ENCODE measurements at regions not wholly inside any gene's neighbourhood (a gene's known extent, or its start where the extent isn't known, plus 50 kb on each side); places are given as distances from the start of the nearest gene placed in this dataset.
A peak's percentile ranks its signal among the peaks of the same experiment; 100 is the strongest.

DNA sequence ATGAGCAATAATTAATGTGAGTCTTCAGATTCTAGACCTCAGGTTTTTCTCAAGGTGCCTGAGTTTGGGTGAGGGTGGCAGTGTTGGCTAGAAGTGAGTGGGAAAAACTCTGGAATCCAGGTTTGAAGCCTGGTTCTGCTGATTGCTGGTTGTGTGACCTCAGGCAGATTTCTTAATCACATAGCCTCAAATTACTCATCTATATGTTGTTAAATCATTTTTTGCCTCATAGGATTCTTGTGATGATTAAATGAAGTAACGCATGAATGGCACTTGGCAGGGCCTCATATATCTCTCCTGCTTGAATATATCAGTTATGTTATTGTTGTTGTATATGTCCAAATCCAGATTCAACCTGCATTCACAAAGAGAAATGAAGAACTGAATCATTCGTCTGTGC lies 60.5 kb downstream of the NR2F2 start:
- no peak overlapping the region for H3K4me3 ChIP-seq (ENCODE audit: low read depth, low read length)
- no peak for DNase-seq (ENCODE audit: low read depth)

DNA sequence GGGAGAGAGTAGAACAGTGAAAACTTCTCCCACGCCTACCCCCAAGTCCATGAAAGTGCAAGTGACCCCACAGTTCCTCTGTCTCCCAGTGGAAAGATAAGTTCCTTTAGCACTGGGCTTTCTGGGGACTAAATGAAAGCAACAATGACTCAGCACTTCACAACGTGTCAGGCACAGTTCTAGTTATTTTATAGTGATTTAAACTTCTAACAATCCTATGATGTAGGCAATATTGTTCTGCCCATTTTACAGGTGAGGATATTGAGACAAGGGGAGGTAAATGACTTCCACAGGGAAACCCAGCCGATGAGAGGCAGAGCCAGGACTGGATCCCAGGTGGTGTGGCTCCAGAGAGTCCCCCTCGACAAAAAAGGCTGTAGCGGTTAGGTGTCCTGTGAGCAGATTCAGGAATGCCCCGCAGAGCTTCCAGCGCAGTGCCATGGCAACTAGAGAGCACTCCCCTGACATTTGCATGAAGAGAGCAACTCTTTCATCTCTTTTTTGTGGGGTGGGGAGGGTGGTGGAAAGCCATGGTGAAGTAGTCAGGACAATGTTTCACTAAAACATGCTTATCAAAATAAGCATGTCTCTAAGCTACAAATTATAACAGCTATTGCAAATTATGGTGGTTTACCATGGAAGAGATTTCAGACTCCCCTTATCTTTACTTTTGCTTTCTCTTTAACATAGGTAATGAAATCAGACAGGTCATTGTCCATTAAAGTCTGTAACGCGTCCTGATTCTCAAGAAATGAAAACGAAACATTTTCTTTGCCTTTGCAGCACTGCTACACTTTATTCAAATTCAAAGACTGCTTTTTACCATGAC lies 62.1 kb downstream of the NR2F2 start:
- H3K4me3 ChIP-seq (ENCODE audit: low read depth, low read length), result no peak overlapping the region
- no peak for DNase-seq (ENCODE audit: low read depth)

DNA sequence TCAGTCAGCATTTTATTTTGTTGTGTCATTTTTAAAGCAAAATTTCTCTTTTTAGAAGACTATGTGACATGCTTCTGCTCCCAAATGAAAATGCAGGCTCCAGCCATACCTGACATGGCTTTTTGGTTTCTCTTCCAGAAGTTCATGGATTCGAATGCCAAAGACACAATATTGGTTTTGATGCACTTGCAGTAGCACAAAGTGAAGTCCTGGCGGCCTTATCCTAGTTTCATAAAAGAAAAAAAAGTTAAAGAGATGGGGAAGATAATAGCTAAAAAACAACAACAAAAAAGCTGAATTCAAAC lies 62.7 kb downstream of the NR2F2 start:
- H3K4me3 ChIP-seq (ENCODE audit: low read depth, low read length), result no peak overlapping the region
- DNase-seq (ENCODE audit: low read depth), result no peak

DNA sequence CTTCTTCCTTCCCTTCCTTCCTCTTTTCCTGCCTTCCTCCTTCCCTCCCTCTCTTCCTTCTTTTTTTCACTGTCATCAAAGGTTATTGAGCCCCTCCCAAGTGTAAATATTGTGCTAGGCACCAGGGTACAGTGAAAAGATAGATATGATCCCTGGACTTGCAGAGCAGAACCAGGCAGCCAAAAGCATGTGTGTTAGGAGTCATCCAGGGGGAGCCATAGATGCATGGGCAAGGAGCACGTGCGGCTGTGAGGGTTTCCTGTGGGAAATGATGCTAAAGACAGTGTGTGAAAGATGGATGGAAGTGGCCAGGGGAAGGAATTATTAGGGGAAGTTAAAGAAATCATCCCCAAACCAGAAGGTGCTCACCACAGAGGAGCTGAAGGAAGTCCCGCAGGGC lies 65.2 kb downstream of the NR2F2 start:
- no peak for DNase-seq (ENCODE audit: low read depth)
- H3K4me3 ChIP-seq (ENCODE audit: low read depth, low read length), result no peak overlapping the region

DNA sequence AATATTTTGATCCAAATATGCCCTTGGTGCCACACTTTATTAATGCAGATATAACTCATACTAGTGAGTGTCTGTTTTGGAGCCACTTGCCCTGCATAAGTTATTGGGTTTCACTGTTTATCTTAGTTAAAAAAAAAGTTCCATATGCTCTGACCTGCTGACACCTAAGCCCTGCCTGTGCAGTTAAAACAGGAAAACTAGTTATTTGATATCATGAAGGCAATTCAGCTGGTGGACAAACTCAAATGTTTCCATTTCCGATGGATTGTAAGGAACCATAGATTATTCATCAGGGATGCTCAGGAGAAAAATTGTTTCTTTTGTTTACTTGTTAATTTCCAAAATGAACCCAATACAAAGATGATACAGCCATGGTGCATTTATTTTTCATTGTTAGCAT lies 68.3 kb downstream of the NR2F2 start:
- DNase-seq (ENCODE audit: low read depth), result no peak
- H3K4me3 ChIP-seq (ENCODE audit: low read depth, low read length), result no peak overlapping the region

DNA sequence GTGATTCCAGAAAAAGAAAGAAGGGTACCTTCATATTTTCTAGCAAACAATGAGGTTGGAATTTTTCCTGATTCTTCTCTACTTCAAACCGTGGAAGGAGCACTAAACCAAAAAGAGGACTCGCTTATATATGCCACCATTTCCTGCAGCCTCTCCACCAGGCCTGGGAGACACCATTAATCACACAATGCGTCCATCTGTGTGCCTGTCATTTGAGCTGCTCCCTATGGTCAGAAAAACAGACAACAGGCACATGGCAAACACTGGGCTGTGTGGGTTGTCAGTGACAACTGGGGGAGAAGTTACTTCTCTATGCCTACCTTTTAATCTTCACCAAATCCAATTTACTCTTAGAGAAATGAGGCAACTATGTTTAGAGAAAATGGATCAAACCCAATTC lies 71.9 kb downstream of the NR2F2 start:
- DNase-seq (ENCODE audit: low read depth), result no peak
- no peak overlapping the region for H3K4me3 ChIP-seq (ENCODE audit: low read depth, low read length)

DNA sequence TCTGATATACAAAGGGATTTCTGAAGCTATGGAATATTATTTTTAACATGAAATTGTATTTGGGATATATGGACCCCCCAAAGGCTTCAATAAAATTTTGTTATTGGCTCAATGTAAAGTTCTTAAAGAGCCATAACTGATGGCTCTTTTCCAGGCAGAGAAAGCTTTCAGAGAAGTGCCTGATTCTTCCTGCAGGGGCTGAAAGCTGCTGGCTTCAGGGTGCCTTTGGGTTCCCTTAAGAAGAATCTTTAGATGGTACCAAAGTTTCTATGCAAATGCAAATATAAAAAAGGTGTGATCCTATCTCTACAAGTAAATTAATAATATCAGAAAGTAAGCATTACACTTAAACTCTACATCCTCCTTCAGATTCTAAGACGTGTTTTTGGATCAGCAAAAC lies 72.6 kb downstream of the NR2F2 start:
- H3K4me3 ChIP-seq (ENCODE audit: low read depth, low read length), result no peak overlapping the region
- DNase-seq (ENCODE audit: low read depth), result no peak

DNA sequence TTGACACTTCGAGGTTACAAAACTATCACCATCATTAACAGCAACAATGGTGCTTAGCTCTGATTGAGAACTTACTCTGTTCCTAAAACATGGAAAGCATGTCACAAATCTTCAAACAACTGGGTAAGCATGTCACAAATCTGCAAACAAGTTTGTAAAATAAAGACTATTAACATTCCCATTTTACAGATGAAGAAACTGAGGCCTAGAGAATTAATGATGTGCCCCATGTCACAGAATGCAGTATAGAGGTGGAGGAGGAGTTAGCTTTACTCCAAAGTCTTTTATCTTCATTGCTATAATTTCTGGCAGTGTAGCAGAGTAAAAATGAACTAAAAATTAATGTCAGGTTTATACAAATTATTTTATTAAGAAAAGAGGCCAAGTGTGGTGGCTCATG lies 73.4 kb downstream of the NR2F2 start:
- no peak for DNase-seq (ENCODE audit: low read depth)
- H3K4me3 ChIP-seq (ENCODE audit: low read depth, low read length), result no peak overlapping the region

DNA sequence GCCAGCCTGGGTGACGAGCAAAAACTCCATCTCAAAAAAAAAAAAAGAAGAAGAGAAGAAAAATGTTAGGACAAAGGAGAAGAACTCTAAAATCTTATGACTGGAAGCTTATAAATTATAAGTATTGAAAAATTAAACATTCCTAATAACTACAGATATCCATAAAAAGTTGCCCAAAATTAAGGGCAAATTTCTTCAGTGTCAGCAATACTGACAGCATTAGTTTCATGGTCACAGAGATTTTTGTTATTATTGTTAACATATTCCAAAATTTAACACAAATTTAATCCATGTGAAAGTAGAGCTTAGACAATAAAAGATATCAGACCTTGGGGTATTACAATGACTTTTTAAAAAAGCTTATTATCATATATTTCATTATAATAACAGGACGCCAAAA lies 74.1 kb downstream of the NR2F2 start:
- no peak for DNase-seq (ENCODE audit: low read depth)
- H3K4me3 ChIP-seq (ENCODE audit: low read depth, low read length), result no peak overlapping the region

DNA sequence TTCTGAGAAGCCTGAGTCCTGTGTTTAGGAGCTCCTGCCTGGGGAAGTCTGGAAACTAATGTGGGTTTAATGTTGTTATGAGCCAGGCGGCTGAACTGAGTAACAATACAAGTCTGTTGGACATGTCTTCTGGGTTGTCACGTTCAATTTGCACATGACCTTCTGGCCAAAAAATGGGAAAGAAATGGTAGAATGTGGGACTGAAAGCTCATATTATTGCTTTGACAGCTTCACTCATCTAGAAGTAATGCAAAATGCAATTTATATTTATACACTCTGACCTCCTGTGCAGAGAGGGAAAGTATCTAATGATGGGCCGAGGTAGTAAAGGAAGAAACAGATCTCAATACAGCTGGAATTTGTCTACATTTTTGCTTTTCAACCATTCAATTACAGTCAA lies 75.8 kb downstream of the NR2F2 start:
- no peak overlapping the region for H3K4me3 ChIP-seq (ENCODE audit: low read depth, low read length)
- no peak for DNase-seq (ENCODE audit: low read depth)

DNA sequence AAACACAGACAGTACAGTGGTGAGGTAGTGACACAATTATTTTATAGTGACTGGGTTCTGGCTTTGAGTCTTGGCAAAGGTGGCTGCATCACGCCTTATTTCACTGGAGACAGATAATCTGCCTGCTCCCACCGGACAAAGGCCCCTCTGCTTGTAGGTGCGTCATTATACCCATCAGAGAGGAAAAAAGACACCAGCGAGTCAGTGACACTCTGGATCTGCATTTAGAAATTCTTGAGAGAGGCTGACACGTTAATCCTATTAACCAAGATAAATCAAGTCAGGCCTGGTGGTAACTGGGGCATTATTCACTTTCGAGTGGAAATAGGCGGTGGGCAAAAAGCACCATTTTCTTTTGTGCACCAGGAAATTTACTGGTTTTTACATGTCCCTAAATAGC lies 76.2 kb downstream of the NR2F2 start:
- no peak overlapping the region for H3K4me3 ChIP-seq (ENCODE audit: low read depth, low read length)
- DNase-seq (ENCODE audit: low read depth), result no peak

DNA sequence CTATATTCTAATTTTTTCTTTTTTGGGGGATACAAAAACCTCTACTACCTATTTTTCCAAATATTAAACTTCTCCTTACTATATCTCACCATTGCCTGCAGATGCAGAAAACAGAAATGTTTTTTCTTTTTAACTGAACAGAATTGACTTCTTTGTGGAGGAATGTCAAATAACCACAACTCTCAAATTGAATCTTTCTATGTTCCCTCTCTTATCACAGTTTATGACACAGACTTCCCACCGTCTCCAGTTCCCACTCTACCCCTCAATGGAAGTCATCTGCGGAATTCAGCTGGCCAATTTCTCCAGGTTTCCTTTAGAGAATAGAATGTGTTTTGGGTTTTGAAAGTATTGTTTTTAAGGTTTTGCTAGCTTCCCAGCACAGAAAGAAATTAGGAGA lies 77.0 kb downstream of the NR2F2 start:
- no peak for DNase-seq (ENCODE audit: low read depth)
- no peak overlapping the region for H3K4me3 ChIP-seq (ENCODE audit: low read depth, low read length)

DNA sequence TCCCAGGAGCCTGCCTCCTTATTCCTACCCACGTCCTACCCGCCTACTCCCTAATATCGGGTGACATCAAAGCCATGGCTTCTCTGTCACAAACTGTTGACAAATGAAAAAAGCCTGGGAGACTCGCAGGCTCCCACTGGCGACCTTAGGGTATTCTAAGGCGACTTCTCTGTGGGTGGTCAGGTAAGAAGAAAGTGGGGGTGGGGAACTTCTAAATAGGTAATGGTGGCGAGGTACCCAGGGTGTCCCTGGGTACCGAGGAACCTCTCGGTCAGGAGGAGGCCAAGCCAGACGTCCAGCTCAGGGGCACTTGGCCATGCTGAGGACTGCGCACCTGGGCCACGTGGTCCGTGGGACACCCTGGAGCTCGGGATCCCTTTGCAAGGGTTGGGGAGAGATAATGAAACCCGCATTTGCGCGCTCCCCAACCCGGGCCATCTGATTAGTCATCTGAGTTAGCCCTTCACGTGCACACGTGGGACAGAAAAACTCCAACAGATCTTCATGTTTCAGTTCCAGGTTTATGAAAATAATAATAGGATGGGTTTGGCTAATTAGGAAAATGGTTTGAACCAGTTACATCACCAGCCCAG lies 78.2 kb downstream of the NR2F2 start:
- no peak overlapping the region for H3K4me3 ChIP-seq (ENCODE audit: low read depth, low read length)
- DNase-seq (ENCODE audit: low read depth), result no peak

DNA sequence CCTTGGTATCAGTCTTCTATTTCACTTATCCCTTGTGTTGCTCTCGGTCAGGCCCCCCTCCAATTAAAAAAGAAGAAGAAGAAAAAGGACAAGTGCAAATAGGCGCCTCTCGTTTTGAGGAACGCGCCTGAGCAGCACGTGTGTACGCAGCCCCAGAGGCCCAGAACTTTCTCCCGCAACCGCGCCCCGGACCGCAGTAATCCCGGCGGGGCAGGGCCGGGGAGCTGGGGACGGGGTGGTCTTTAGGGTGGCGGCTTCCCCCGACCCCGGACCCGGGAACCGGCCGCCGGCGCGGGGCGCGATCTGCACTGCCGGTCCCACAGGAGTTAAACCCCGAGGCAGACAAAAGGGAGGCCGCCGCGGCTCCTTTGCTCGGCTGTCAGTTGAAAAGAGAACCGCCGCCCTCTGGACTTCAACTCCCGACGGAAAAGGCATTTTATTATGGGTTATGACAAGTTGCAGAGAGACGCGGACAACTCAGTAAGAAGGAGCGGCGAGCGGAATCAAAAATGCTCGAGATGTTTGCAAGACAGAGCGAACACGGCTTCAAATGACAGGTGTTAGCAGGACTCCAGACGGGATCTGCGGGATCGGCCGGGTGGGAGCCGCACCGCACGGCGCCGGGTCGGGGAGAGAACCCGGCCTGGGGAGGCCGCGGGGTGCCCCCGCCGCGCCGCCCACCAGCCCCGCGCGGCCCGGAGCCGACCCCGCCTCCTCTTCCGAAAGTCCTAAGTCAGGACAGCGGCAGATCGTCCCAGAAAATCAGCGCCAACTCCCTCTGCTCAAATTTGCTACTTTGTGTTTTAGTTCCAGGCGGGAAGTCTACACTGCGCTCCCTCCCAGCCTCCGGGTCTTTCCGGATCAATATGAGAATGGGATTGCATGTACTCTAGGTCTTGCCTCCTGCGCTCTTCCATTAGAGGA lies 79.0 kb downstream of the NR2F2 start:
- peak overlapping the region; percentile 27 for H3K4me3 ChIP-seq (ENCODE audit: low read depth, low read length)
- DNase-seq (ENCODE audit: low read depth), result no peak

DNA sequence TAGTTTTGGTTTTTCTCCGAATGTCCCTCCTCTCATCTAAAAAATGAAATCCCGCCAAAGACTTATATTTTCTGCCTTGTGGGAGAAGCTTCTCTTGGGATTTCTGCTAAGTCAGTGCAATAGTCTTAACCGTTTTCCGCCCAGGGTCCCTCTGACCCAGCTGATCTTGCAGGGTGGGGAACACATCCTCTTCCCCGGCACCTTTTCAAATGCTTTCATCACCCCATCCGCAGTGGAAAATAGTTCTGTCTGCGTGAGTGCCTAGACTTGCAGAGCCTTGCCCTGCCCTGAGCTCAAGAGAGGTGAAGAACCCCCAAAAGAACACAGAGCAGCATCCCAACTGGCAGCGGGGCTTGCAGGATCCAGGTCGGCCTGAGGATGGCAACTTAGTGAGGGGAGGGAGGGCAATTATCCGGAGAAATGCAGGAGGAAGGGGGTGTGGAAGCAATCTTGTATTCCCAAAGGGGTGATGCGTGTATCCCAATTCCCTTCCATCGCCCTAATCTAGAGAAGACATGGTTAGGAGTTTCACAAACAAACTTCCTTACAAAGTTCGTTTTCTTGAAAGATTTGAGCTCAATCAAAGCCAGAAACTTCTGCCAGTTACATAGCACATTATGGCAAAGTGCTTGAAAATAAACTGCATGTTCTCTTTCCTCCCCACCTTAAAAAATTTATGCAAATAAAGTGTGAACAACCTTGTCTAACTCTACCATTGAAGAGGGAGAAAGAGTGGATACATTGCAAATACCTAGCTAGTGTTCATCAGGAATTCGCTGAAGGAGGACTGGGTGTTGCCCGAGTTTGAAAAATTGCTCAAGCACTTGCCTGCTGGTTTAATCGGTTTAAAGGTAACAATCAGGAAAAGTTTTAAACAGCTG lies 79.9 kb downstream of the NR2F2 start:
- H3K4me3 ChIP-seq (ENCODE audit: low read depth, low read length), result no peak overlapping the region
- DNase-seq (ENCODE audit: low read depth), result no peak

DNA sequence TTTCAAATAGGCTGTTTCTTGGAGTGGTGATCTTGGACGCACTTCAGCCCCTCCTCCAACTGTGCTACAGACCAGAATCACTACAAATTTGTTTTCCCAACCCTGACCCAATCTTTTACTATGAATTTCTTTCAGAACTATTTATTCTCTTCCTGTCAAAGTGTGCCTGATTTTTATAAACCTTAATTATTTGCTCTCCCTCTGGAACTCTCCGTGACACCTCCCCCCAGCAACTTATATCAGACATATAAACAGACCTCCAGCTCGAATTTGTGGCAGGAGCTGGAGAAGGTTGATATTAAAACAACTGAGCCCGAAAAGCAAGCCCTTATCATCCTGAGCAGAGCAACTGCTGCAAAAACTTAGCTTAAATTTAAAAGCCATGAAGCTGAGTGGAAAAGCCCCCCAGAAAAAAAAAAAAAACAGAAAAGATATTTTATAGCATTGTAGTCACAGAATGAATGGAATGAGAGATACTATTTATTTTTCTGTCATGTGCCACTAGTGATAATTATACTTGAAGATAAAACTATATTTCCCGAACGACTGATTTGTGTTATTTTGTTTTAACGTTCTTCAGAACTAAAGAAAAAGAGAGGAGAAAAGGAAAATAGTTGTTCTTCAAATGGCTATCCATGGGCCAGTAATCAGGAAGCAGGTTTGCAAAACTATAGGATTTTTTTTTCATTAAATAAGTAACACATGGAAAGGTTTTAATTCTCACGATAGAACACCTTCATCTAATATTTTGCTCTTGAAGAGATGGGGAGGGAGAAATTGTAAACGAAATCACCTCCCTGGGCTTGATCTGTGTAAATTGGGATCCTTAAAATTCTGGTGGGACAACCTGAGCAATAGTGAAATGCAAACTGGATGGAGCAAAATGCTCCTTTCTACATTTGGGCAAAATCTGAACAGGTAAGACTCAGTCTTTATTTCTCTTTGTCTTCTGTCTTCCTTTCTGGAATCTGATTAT lies 80.8 kb downstream of the NR2F2 start:
- H3K4me3 ChIP-seq (ENCODE audit: low read depth, low read length), result no peak overlapping the region
- no peak for DNase-seq (ENCODE audit: low read depth)

DNA sequence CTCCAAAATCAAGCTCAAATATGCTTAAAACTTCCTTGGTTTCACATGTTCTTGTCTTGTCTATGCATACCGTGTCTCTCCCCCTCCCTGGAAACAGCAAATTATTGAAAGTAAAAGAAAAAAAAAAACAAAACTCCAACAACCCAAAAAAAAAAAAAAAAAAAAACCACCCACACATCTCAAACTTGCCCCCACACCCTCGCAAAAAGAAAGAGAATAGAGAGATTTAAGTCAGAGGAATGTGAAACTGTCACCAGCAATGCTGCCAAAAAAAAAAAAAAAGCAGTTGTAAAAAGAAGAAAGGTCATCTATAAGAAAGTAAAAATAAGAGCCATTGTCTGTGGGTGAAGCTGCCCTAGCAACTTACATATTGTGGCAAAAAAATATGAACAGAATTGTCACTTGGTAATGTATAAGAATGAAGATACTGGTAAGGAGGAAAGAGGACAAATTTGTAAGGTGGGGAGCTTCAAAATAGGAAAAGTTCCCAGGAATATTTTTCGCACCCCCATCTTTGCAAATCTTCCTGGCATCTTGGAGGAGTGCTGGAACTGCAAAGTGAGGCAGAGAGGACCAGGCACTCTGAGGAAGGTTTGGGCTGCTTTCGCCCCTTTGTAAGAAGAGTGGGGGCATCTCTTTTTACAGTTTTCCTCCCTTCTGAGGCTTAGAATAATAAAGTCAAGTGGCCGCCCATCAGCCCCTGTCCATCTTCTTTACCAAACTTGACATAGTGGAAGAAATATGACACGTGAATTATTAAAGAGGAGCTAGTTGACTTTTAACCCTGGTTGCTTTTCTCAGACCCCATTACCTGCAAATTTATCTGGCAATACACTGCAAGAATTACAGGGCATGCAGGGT lies 81.8 kb downstream of the NR2F2 start:
- no peak for DNase-seq (ENCODE audit: low read depth)
- H3K4me3 ChIP-seq (ENCODE audit: low read depth, low read length), result no peak overlapping the region

DNA sequence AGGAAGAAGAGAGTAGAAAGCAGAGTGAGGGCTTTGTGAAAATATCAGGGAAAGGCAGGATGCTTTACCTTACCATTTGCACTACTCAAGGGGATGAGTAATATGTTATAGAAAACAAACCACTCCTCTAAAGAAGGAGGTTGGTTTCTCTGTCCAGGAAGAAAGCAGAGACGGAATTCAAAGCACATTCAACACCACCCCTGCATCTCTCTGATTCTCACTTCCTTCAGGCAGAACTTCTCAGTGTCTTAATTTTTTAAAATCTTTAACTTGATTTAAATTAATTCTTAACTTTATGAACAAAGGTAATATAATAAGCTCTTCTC lies 82.4 kb downstream of the NR2F2 start:
- H3K4me3 ChIP-seq (ENCODE audit: low read depth, low read length), result no peak overlapping the region
- no peak for DNase-seq (ENCODE audit: low read depth)

Data from skeletal muscle cell (primary cell).